DND-41 (cell line): ENCODE measurements at regions not wholly inside any gene's neighbourhood (a gene's known extent, or its start where the extent isn't known, plus 50 kb on each side); places are given as distances from the start of the nearest gene placed in this dataset.

Source experiments
- ATAC-seq: fragments of 200-7000 bp; cut with Tn5 transposase; 3 replicates; pipeline ENCODE4 v1.9.1; 2021; ENCODE audit warnings: low read depth; ENCODE audit not compliant: insufficient read depth
- DNase-seq: peaks from one replicate; pipeline ENCODE4 v3.0.0-alpha.2; 2020
- H2AFZ ChIP-seq: 2 replicates; pipeline ENCODE4 v1.6.0; 2012; ENCODE audit warnings: low read depth, low read length
- H3K27ac ChIP-seq: 2 replicates; pipeline ENCODE4 v1.5.1; 2012; ENCODE audit warnings: low read length, inconsistent platforms
- H3K27me3 ChIP-seq: fragments of 200-600 bp; sonication (generic); 2 replicates; pipeline ENCODE4 v1.6.0; 2012; ENCODE audit warnings: low read length, mild to moderate bottlenecking, inconsistent platforms; ENCODE audit not compliant: insufficient read depth, poor library complexity
- H3K36me3 ChIP-seq: 2 replicates; pipeline ENCODE4 v1.5.1; 2012; ENCODE audit warnings: low read length, inconsistent platforms; ENCODE audit not compliant: insufficient read depth
- H3K4me1 ChIP-seq: 2 replicates; pipeline ENCODE4 v1.5.1; 2012; ENCODE audit warnings: mild to moderate bottlenecking, low read length; ENCODE audit not compliant: insufficient read depth
- H3K4me2 ChIP-seq: 2 replicates; pipeline ENCODE4 v1.6.0; 2012; ENCODE audit warnings: mild to moderate bottlenecking, moderate library complexity, low read length, inconsistent platforms; ENCODE audit not compliant: insufficient read depth
- H3K4me3 ChIP-seq, 2 experiments: fragments of 200-600 bp in 1 of 2; shearing (Covaris generic) in 1 of 2; 2 replicates each; pipeline ENCODE4 v1.5.1; 2012 to 2016; ENCODE audit warnings: inconsistent platforms in 2 of 2, low read length in 2 of 2, mild to moderate bottlenecking in 2 of 2, low read depth in 1 of 2, moderate library complexity in 1 of 2
- H3K79me2 ChIP-seq: 2 replicates; pipeline ENCODE4 v1.6.0; 2012; ENCODE audit warnings: low read length, inconsistent platforms; ENCODE audit not compliant: insufficient read depth
- H3K9ac ChIP-seq: 2 replicates; pipeline ENCODE4 v1.6.0; 2012; ENCODE audit warnings: low read depth, mild to moderate bottlenecking, inconsistent platforms, low read length, moderate library complexity
- H3K9me3 ChIP-seq: 2 replicates; pipeline ENCODE4 v1.5.1; 2012; ENCODE audit warnings: low read length, moderate library complexity, mild to moderate bottlenecking, inconsistent platforms; ENCODE audit not compliant: insufficient read depth, severe bottlenecking
- H4K20me1 ChIP-seq: 2 replicates; pipeline ENCODE4 v1.6.0; 2012; ENCODE audit warnings: low read length; ENCODE audit not compliant: insufficient read depth
- CTCF ChIP-seq: IDR thresholded peaks from 2 replicates; pipeline ENCODE4 v1.5.1; 2012; ENCODE audit warnings: borderline replicate concordance, low read length, moderate library complexity, mild to moderate bottlenecking; ENCODE audit not compliant: poor library complexity, severe bottlenecking; ENCODE audit errors: extremely low read depth
- EZH2 ChIP-seq: IDR thresholded peaks from 3 replicates; pipeline ENCODE4 v1.6.1; 2012; ENCODE audit warnings: borderline replicate concordance, low read depth, mild to moderate bottlenecking, moderate library complexity, low read length, inconsistent platforms; ENCODE audit not compliant: severe bottlenecking

GRCh38 chr13:73324842-73325722, 266.3 kb downstream of the KLF5 start:
- no peak for TF ChIP-seq EZH2
- TF ChIP-seq CTCF = no peak
- no peaks in the 10 kb centered on the region for H3K4me1 ChIP-seq
- H3K27me3 ChIP-seq = no peaks in the 10 kb centered on the region
- no peaks in the 10 kb centered on the region for H4K20me1 ChIP-seq
- H3K4me3 ChIP-seq = no peak overlapping the region
- no peak overlapping the region for H3K4me2 ChIP-seq
- H3K27ac ChIP-seq = no peak overlapping the region
- ATAC-seq (no peak), DNase-seq (no peak)
- no peak overlapping the region for H3K9ac ChIP-seq
- no peaks in the 10 kb centered on the region for H3K79me2 ChIP-seq
- H2AFZ ChIP-seq = no peak overlapping the region
- no peaks in the 10 kb centered on the region for H3K36me3 ChIP-seq
- no peaks in the 10 kb centered on the region for H3K9me3 ChIP-seq

GRCh38 chr13:73323615-73324014, 264.8 kb downstream of the KLF5 start:
- H3K79me2 ChIP-seq = no peaks in the 10 kb centered on the region
- DNase-seq = no peak
- no peaks in the 10 kb centered on the region for H4K20me1 ChIP-seq
- H3K27me3 ChIP-seq = no peaks in the 10 kb centered on the region
- TF ChIP-seq CTCF = no peak
- no peak for TF ChIP-seq EZH2
- H3K4me1 ChIP-seq = no peaks in the 10 kb centered on the region
- H2AFZ ChIP-seq = no peak overlapping the region
- H3K9ac ChIP-seq = no peak overlapping the region
- H3K9me3 ChIP-seq = no peaks in the 10 kb centered on the region
- no peaks in the 10 kb centered on the region for H3K36me3 ChIP-seq
- H3K4me3 ChIP-seq = no peak overlapping the region
- H3K27ac ChIP-seq = no peak overlapping the region
- ATAC-seq = no peak
- no peak overlapping the region for H3K4me2 ChIP-seq

GRCh38 chr13:73321043-73321442, 262.2 kb downstream of the KLF5 start:
- no peak for ATAC-seq
- Histone ChIP-seq H3K4me2 (no peak overlapping the region), H3K4me3 (no peak overlapping the region), H3K9me3 (no peaks in the 10 kb centered on the region), H3K36me3 (no peaks in the 10 kb centered on the region), H3K79me2 (no peaks in the 10 kb centered on the region), H3K4me1 (no peaks in the 10 kb centered on the region), H4K20me1 (no peaks in the 10 kb centered on the region), H3K9ac (no peak overlapping the region), H3K27ac (no peak overlapping the region), H3K27me3 (no peaks in the 10 kb centered on the region), H2AFZ (no peak overlapping the region)
- TF ChIP-seq CTCF (no peak), EZH2 (no peak)
- no peak for DNase-seq
